Cardiac fibroblast (primary cell): ENCODE measurements at regions not wholly inside any gene's neighbourhood (a gene's known extent, or its start where the extent isn't known, plus 50 kb on each side); places are given as distances from the start of the nearest gene placed in this dataset.

ENCODE experiments used
- DNase-seq, 2 donors: peaks; one replicate each; pipeline versions ENCODE4 v3.0.0 to v3.0.0-alpha.2; 2010; ENCODE audit warnings: low read depth in 2 of 2
- H3K4me3 ChIP-seq, 2 donors: replicated peaks in 1 of 2; 1 replicate in 1 of 2; 2 replicates in 1 of 2; pipeline ENCODE4 v1.5.1; 2011; ENCODE audit warnings: low read depth in 2 of 2, low read length in 2 of 2, mild to moderate bottlenecking in 2 of 2, moderate library complexity in 1 of 2
- TF ChIP-seq, protein P1 (sequence below): IDR thresholded peaks from one replicate; pipeline ENCODE4 v1.5.1; 2011; ENCODE audit warnings: low read depth, mild to moderate bottlenecking, low read length, inconsistent platforms

DNA sequence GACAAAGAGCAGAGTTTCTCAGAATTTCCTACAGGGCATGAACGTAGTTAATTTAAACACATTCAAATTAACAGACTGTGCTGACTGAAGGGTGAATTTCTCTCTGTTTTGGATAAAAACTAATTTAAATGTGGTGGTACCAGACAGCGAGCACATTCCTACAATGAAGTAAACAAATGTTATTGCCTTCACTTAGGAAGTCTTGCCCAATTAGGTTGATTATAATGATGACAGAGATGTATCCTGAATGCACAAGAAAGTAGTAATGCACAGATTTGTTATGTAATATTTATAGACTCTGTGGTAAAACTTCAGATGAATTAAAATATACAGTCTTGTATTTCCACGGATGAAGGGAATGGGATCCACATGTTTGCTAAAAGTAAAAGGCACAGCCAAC lies 507.2 kb downstream of the EPHA4 start:
- no peak for DNase-seq
- no peak overlapping the region for H3K4me3 ChIP-seq
- TF ChIP-seq, protein P1, sequence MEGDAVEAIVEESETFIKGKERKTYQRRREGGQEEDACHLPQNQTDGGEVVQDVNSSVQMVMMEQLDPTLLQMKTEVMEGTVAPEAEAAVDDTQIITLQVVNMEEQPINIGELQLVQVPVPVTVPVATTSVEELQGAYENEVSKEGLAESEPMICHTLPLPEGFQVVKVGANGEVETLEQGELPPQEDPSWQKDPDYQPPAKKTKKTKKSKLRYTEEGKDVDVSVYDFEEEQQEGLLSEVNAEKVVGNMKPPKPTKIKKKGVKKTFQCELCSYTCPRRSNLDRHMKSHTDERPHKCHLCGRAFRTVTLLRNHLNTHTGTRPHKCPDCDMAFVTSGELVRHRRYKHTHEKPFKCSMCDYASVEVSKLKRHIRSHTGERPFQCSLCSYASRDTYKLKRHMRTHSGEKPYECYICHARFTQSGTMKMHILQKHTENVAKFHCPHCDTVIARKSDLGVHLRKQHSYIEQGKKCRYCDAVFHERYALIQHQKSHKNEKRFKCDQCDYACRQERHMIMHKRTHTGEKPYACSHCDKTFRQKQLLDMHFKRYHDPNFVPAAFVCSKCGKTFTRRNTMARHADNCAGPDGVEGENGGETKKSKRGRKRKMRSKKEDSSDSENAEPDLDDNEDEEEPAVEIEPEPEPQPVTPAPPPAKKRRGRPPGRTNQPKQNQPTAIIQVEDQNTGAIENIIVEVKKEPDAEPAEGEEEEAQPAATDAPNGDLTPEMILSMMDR: no peak

DNA sequence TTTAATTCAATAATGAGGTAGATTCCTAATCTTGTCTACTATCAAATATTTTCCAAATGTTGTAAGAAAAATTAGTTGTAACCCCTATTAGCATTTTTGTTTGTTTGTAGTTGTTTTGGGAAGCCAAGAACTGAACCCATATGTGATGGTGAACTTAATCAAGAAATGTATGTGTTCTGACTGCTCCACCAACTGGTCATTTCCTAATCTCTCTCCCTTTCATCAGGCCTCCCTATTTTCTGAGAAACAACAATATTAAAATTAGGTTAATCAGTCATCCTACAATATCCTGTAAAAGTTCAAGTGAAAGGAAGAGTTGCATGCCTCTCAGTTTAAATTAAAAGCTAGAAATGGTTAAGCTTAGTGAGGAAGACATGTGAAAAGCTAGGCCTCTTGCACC lies 504.0 kb downstream of the EPHA4 start:
- TF ChIP-seq, protein P1: no peak
- no peak for DNase-seq
- no peak overlapping the region for H3K4me3 ChIP-seq

DNA sequence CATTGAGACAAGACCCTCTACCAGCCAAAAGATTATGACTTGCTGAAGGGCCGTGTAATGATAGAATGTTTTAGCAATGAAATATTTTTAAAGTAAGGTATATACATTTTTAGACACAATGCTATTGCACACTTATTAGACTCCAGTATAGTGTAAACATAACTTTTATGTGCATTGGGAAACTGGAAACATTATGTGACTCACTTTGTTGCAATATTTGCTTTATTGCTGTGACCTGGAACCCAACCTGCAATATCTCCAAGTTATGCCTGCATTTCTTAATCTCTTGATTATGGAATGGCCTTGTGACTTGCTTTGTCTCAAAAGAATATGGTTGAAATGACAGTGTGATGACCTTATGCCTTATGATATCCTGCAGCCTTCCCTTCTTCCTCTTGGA lies 502.0 kb downstream of the EPHA4 start:
- H3K4me3 ChIP-seq: no peak overlapping the region
- TF ChIP-seq, protein P1: no peak

DNA sequence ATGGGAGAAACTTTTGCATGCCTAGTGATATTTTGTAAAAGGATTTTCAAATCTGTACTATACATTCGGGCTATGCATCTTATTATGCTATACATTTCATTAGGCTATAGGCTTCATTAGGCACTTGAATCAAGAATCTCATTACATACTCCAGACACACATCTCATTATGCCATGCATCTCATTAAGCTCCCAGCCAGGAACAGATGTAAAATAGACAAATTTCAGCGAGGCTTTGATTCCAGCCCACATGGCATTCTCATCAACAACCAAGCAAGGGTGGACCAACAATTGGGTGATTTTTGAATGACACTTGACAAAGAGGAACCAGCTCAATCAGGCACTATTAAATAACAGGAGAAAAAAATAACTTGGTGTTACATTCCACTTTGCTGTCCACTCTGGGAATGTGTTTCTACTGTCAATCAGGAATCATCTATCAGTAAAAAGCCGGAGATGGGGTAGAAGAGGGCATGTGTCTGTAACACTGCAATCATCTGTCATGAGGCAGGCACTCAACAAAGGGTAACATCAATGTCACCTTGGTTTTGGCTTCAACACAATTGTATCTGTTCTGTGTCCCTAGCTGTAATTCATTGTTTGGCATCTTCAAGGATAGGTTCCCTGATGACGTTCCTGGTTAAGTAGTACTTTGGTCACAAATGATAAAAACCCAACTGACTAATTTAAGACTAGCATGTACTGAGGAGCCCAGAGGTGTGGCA lies 498.6 kb downstream of the EPHA4 start:
- DNase-seq: no peak
- TF ChIP-seq, protein P1: no peak
- no peak overlapping the region for H3K4me3 ChIP-seq

More for the DNA sequence above, 502.0 kb downstream of the EPHA4 start:
- no peak for DNase-seq

DNA sequence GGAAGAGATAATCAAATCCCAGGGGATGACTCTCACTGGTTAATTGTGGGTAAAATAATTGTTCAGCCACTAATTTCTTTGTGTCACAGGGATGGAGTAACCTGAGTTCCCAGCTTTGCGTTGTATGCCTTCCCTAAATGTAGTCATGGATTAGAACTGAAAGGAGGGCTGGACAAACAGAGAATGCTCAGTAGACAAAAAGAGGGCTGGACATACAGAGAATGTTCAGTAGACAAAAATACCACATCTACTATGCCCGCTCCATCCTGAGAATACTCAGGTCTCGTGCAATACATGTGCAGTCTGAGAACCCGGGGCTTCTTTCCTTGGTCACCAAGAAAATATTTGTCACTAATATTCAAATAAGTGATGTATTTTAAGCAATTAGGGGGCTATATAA lies 497.9 kb downstream of the EPHA4 start:
- no peak overlapping the region for H3K4me3 ChIP-seq
- TF ChIP-seq, protein P1: no peak
- no peak for DNase-seq

DNA sequence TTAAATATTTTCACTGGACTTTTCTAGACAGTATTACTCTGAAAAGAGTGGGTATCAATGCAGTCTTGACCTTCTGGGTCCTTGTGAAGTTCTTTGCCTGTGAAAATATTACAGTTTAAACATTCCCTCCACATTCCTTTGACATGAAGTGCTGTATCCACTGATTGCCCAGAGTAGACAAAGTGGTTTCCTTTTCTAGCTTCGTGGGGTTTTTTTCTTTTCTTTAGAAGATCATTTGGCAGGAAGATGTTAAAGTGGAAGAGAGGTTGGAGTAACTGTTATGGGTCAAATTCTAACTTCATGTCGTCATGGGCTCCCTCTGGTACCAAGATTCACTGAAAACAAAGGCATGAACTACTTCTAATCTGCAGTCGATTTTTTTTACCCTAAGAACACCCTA lies 496.9 kb downstream of the EPHA4 start:
- DNase-seq: peak in 1 of 2 donors; percentile 1
- TF ChIP-seq, protein P1: no peak
- H3K4me3 ChIP-seq: no peak overlapping the region

DNA sequence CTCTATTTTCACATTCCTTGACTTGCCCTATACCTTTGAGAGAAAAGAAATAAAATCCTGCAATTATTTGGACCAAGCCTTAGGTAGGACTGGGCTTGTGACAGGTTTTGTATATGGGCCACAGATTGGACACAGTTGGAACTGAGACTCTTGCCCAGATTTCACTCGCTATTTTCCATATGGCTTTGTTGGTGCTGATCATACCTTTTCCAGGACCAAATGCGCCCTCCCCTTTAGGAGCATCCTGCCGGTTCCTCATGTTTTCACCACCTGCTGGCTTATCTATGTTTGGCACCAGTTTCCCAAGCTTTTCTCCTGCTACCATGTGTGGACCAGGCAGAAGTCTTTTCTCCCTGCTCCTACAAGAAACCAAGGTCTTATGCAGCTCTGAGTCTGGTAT lies 494.9 kb downstream of the EPHA4 start:
- H3K4me3 ChIP-seq: no peak overlapping the region
- TF ChIP-seq, protein P1: no peak

More for the DNA sequence above, 494.9 kb downstream of the EPHA4 start:
- DNase-seq: no peak
